SK-N-MC (cell line): ENCODE measurements at regions not wholly inside any gene's neighbourhood (a gene's known extent, or its start where the extent isn't known, plus 50 kb on each side); places are given as distances from the start of the nearest gene placed in this dataset.

Experiments used
- EZH2 ChIP-seq: fragments of 200-600 bp; sonication (generic); IDR thresholded peaks from one replicate; pipeline ENCODE4 v1.6.1; 2017; ENCODE audit warnings: antibody characterized with exemption
- POLR2AphosphoS5 ChIP-seq: IDR thresholded peaks from 2 replicates; pipeline ENCODE4 v1.6.1; 2012; ENCODE audit warnings: mild to moderate bottlenecking, low read depth, low read length, borderline replicate concordance

GRCh38 chr1:5554784-5555183 is 437.4 kb downstream of the NPHP4 start:
- TF ChIP-seq POLR2AphosphoS5 (no peak), EZH2 (no peak)
